ENCODE measurements at regions not wholly inside any gene's neighbourhood (a gene's known extent, or its start where the extent isn't known, plus 50 kb on each side); places are given as distances from the start of the nearest gene placed in this dataset.

DNA sequence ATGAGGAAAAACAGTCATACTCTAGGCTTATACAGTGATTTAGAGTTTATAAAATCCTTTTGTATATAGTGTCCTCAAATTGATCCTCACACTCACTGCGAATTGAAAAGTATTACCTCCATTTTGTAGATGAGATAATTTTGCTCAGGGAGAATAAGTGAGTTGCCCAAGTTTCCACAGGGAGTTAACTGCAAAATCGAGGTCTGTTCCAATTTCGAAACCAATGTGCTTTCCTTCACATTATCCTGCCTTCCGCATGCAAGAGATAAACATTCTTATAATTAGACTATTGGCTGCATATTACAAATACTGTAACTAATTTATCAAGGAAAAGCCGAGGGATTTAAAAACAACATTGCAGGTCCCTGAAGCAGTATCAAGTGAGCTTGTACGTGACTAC, 667.0 kb downstream of the SQOR start (continued):
- TF ChIP-seq, protein P1, sequence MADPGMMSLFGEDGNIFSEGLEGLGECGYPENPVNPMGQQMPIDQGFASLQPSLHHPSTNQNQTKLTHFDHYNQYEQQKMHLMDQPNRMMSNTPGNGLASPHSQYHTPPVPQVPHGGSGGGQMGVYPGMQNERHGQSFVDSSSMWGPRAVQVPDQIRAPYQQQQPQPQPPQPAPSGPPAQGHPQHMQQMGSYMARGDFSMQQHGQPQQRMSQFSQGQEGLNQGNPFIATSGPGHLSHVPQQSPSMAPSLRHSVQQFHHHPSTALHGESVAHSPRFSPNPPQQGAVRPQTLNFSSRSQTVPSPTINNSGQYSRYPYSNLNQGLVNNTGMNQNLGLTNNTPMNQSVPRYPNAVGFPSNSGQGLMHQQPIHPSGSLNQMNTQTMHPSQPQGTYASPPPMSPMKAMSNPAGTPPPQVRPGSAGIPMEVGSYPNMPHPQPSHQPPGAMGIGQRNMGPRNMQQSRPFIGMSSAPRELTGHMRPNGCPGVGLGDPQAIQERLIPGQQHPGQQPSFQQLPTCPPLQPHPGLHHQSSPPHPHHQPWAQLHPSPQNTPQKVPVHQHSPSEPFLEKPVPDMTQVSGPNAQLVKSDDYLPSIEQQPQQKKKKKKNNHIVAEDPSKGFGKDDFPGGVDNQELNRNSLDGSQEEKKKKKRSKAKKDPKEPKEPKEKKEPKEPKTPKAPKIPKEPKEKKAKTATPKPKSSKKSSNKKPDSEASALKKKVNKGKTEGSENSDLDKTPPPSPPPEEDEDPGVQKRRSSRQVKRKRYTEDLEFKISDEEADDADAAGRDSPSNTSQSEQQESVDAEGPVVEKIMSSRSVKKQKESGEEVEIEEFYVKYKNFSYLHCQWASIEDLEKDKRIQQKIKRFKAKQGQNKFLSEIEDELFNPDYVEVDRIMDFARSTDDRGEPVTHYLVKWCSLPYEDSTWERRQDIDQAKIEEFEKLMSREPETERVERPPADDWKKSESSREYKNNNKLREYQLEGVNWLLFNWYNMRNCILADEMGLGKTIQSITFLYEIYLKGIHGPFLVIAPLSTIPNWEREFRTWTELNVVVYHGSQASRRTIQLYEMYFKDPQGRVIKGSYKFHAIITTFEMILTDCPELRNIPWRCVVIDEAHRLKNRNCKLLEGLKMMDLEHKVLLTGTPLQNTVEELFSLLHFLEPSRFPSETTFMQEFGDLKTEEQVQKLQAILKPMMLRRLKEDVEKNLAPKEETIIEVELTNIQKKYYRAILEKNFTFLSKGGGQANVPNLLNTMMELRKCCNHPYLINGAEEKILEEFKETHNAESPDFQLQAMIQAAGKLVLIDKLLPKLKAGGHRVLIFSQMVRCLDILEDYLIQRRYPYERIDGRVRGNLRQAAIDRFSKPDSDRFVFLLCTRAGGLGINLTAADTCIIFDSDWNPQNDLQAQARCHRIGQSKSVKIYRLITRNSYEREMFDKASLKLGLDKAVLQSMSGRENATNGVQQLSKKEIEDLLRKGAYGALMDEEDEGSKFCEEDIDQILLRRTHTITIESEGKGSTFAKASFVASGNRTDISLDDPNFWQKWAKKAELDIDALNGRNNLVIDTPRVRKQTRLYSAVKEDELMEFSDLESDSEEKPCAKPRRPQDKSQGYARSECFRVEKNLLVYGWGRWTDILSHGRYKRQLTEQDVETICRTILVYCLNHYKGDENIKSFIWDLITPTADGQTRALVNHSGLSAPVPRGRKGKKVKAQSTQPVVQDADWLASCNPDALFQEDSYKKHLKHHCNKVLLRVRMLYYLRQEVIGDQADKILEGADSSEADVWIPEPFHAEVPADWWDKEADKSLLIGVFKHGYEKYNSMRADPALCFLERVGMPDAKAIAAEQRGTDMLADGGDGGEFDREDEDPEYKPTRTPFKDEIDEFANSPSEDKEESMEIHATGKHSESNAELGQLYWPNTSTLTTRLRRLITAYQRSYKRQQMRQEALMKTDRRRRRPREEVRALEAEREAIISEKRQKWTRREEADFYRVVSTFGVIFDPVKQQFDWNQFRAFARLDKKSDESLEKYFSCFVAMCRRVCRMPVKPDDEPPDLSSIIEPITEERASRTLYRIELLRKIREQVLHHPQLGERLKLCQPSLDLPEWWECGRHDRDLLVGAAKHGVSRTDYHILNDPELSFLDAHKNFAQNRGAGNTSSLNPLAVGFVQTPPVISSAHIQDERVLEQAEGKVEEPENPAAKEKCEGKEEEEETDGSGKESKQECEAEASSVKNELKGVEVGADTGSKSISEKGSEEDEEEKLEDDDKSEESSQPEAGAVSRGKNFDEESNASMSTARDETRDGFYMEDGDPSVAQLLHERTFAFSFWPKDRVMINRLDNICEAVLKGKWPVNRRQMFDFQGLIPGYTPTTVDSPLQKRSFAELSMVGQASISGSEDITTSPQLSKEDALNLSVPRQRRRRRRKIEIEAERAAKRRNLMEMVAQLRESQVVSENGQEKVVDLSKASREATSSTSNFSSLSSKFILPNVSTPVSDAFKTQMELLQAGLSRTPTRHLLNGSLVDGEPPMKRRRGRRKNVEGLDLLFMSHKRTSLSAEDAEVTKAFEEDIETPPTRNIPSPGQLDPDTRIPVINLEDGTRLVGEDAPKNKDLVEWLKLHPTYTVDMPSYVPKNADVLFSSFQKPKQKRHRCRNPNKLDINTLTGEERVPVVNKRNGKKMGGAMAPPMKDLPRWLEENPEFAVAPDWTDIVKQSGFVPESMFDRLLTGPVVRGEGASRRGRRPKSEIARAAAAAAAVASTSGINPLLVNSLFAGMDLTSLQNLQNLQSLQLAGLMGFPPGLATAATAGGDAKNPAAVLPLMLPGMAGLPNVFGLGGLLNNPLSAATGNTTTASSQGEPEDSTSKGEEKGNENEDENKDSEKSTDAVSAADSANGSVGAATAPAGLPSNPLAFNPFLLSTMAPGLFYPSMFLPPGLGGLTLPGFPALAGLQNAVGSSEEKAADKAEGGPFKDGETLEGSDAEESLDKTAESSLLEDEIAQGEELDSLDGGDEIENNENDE (IDR thresholded peaks at IDR 0.05; ENCODE audit: insufficient replicate concordance, low read length): no peak
- TF ChIP-seq TEAD4 (IDR thresholded peaks at IDR 0.05; ENCODE audit: low read depth, low read length) (no peak), EP300 (IDR thresholded peaks at IDR 0.05; ENCODE audit: borderline replicate concordance in 1 of 2, low read depth in 2 of 2, low read length in 2 of 2) (no peak), ZNF274 (IDR thresholded peaks at IDR 0.05; ENCODE audit: borderline replicate concordance, extremely low read depth, low read length) (no peak), KDM1A (IDR thresholded peaks at IDR 0.05; ENCODE audit: borderline replicate concordance, low read length) (no peak), EZH2 (IDR thresholded peaks at IDR 0.05; ENCODE audit: low read depth, low read length, severe bottlenecking) (no peak), SIRT6 (IDR thresholded peaks at IDR 0.05; ENCODE audit: low read length) (no peak), TBP (IDR thresholded peaks at IDR 0.05; ENCODE audit: low read depth, low read length) (no peak), POLR2A (IDR thresholded peaks at IDR 0.05; ENCODE audit: control extremely low read depth in 1 of 2, low read depth in 2 of 2, low read length in 2 of 2) (no peak)
- TF ChIP-seq, protein P2, sequence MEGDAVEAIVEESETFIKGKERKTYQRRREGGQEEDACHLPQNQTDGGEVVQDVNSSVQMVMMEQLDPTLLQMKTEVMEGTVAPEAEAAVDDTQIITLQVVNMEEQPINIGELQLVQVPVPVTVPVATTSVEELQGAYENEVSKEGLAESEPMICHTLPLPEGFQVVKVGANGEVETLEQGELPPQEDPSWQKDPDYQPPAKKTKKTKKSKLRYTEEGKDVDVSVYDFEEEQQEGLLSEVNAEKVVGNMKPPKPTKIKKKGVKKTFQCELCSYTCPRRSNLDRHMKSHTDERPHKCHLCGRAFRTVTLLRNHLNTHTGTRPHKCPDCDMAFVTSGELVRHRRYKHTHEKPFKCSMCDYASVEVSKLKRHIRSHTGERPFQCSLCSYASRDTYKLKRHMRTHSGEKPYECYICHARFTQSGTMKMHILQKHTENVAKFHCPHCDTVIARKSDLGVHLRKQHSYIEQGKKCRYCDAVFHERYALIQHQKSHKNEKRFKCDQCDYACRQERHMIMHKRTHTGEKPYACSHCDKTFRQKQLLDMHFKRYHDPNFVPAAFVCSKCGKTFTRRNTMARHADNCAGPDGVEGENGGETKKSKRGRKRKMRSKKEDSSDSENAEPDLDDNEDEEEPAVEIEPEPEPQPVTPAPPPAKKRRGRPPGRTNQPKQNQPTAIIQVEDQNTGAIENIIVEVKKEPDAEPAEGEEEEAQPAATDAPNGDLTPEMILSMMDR (IDR thresholded peaks at IDR 0.05; ENCODE audit: control extremely low read depth in 1 of 3, insufficient read depth in 1 of 3, low read depth in 1 of 3, low read length in 3 of 3): no peak

Data from H1 (cell line).